AG04450 (cell line): ENCODE measurements at regions not wholly inside any gene's neighbourhood (a gene's known extent, or its start where the extent isn't known, plus 50 kb on each side); places are given as distances from the start of the nearest gene placed in this dataset.
A peak's percentile ranks its signal among the peaks of the same experiment; 100 is the strongest.

ENCODE experiments used
- CTCF ChIA-PET: fragments of 300-600, 350-600 bp; formaldehyde crosslinking; extraction: SDS; loops from one replicate; lab custom pipeline; 2022; ENCODE audit warnings: antibody characterized with exemption, inconsistent platforms; lab: Charles Lee
- POLR2A ChIA-PET: fragments of 350-600 bp; formaldehyde crosslinking; extraction: SDS; loops from one replicate; lab custom pipeline; 2021; ENCODE audit warnings: antibody characterized with exemption, inconsistent platforms; lab: Yijun Ruan, JAX
- DNase-seq: peaks from one replicate; pipeline ENCODE4 v3.0.0-alpha.2; 2011; ENCODE audit warnings: low read depth, low spot score
- H3K27ac ChIP-seq: one replicate; pipeline ENCODE4 v1.5.1; 2012; ENCODE audit warnings: low read depth, low read length, control low read depth
- H3K27me3 ChIP-seq: one replicate; pipeline ENCODE4 v1.6.0; 2012; ENCODE audit warnings: low read length; ENCODE audit not compliant: control insufficient read depth, insufficient read depth
- H3K4me3 ChIP-seq: 2 replicates; pipeline ENCODE4 v1.5.1; 2011; ENCODE audit warnings: mild to moderate bottlenecking, low read depth, low read length, control low read depth
- H3K9me3 ChIP-seq: 2 replicates; pipeline ENCODE4 v1.5.1; 2012; ENCODE audit warnings: low read length; ENCODE audit not compliant: control insufficient read depth, insufficient read depth
- TF ChIP-seq, protein P1 (sequence below): IDR thresholded peaks from 2 replicates; pipeline ENCODE4 v1.5.1; 2011; ENCODE audit warnings: low read depth, low read length, control low read depth, inconsistent platforms

DNA sequence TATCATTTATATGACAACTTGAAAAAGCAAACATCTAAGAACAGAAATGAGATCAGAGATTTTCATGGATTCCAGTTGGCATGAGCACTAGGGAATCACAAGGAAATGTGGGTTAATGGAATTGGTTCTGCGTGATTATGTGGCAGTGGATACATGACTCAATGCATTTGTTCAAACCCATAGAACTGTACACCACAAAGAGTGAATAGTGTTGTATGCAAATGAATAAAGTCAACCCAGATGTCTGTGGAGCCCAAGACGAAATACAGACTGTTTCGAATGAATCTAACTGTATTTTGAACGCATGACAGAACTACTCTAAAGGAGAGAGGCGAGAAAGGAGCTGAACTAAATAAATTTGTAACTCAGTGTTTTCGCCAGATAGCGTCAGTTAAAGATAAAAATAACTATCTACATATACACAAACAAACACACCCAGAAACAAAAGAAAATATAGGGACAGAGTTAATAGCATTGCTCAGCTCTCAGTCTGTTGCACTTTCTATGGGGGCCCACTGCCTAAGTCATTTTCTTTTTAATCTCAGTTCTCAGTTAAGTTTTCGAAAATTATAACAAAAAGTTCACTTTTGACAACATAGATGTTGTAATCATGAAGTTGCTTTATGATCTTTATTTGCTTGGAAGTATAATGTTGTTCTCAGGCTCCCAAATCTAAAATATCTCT lies 636.7 kb upstream of the SEMA3D start:
- Histone ChIP-seq H3K27ac (no peak overlapping the region), H3K4me3 (no peak overlapping the region), H3K9me3 (peaks cover 5% of the 10 kb centered on the region), H3K27me3 (no peaks in the 10 kb centered on the region)
- no peak for DNase-seq
- POLR2A ChIA-PET, result no interaction called here
- TF ChIP-seq, protein P1, sequence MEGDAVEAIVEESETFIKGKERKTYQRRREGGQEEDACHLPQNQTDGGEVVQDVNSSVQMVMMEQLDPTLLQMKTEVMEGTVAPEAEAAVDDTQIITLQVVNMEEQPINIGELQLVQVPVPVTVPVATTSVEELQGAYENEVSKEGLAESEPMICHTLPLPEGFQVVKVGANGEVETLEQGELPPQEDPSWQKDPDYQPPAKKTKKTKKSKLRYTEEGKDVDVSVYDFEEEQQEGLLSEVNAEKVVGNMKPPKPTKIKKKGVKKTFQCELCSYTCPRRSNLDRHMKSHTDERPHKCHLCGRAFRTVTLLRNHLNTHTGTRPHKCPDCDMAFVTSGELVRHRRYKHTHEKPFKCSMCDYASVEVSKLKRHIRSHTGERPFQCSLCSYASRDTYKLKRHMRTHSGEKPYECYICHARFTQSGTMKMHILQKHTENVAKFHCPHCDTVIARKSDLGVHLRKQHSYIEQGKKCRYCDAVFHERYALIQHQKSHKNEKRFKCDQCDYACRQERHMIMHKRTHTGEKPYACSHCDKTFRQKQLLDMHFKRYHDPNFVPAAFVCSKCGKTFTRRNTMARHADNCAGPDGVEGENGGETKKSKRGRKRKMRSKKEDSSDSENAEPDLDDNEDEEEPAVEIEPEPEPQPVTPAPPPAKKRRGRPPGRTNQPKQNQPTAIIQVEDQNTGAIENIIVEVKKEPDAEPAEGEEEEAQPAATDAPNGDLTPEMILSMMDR, result no peak
- CTCF ChIA-PET, result no interaction called here

DNA sequence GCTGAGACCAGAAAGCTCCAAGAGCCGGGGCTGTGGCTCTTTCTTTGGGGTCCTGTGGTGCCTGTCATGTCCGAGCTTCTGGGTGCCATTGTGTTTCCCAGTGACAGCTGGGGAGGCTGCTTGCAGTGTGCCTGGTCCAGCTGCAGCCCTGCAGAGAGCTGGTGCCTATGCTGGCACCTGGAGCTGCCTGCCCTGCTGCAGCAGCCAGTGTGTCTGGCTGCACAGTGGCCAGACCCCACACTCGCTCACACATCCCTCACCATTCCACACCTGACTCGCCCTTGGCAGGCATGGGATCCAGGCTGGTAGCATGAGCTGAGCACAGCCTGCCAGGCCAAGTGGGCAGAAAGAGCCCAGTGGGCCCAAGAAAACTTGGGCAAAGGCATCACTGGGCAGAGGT lies 635.1 kb upstream of the SEMA3D start:
- TF ChIP-seq, protein P1, result no peak
- H3K4me3 ChIP-seq, result no peak overlapping the region
- no peak for DNase-seq
- H3K9me3 ChIP-seq, result peaks cover 5% of the 10 kb centered on the region
- POLR2A ChIA-PET, result no interaction called here
- no peaks in the 10 kb centered on the region for H3K27me3 ChIP-seq
- no peak overlapping the region for H3K27ac ChIP-seq
- CTCF ChIA-PET, result no interaction called here

DNA sequence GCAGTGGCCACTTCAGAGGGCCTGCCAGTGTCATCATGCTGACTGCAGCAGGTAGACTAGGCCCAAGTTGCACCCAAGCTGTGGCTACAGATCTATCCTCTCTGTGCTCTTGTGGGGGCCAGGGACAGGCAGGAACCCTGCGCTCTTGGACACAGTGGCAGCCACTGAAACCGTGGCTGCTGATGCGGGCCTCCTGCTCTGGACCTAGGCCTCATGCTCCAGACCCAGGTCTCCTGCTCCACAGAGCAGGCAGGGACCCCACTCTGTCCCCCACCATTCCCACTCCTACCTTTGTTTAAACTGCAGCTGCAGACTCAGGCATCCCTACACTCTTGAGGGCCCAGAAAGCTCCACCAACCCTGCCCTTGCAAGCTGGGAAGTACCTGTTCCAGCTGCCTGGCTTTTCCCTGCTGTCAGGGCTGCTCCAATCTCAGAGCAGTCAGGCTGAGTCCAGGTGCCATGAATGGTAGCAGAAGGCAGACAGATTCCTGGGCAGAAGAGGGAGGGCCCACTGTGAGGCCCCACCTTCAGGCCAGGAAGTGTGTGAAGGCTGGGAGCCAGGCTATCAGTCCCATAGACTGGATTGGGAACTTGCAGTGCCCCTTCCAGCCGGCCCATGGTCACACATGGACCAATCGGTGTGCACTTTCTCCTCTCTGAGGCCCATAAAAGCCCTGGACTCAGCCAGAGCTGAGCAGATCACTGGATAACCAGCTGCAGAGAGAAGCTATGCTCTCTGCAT lies 634.0 kb upstream of the SEMA3D start:
- H3K9me3 ChIP-seq, result peaks cover 5% of the 10 kb centered on the region
- no peak for DNase-seq
- H3K4me3 ChIP-seq, result no peak overlapping the region
- POLR2A ChIA-PET, result no interaction called here
- H3K27ac ChIP-seq, result no peak overlapping the region
- no peaks in the 10 kb centered on the region for H3K27me3 ChIP-seq
- CTCF ChIA-PET, result no interaction called here
- TF ChIP-seq, protein P1, result no peak

DNA sequence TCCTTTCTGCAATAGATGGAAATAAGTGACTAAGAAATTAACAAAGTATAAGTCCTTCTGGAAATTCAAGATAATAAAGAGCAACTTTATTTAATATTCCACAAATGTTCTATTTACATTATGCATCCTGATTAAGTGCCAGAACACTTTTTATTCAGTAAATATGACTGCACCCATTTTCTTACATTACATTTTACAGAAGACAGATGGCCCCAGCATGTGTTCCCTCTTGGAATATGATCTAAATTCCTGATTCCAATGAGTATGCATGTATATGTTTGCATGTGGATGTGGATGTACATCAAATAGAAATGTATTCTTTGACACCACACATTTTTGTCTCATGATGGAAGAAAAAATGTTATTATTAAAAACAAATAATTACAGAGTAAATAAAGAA lies 628.7 kb upstream of the SEMA3D start:
- DNase-seq, result no peak
- Histone ChIP-seq H3K27me3 (no peaks in the 10 kb centered on the region), H3K27ac (no peak overlapping the region), H3K9me3 (no peaks in the 10 kb centered on the region), H3K4me3 (no peak overlapping the region)
- ChIA-PET CTCF (no interaction called here), POLR2A (no interaction called here)
- TF ChIP-seq, protein P1, result no peak

DNA sequence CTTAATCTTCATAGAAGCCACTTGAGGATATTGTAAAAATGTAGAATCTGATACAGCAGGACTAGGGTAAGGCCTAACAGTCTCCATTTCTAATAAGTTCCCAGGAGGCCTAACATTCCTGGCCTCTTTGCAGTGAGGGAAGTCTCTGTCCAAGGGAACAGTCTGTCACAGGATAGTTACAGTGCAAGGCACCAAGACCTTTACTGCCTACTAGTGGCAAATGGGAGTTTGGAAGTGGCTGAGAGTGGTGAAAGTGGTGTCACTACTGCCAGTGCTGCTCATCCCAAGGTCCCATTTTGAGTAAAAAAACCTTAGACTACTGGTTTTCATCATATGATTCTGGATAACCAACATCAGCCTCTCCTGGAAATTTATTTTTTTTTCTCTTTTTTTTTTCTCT lies 619.5 kb upstream of the SEMA3D start:
- Histone ChIP-seq H3K4me3 (no peak overlapping the region), H3K9me3 (no peaks in the 10 kb centered on the region), H3K27me3 (no peaks in the 10 kb centered on the region), H3K27ac (no peak overlapping the region)
- TF ChIP-seq, protein P1, result 0 out of 2 replicates have a peak, but pooled peaks have one; percentile 3
- no peak for DNase-seq
- ChIA-PET CTCF (no interaction called here), POLR2A (no interaction called here)
